GM23338 (cell line): ENCODE measurements at regions not wholly inside any gene's neighbourhood (a gene's known extent, or its start where the extent isn't known, plus 50 kb on each side); places are given as distances from the start of the nearest gene placed in this dataset.

Experiments used
- ATAC-seq: fragments of 200-7000 bp; cut with Tn5 transposase; 3 replicates; pipeline ENCODE4 v1.9.1; 2020
- DNase-seq: peaks from one replicate; pipeline ENCODE4 v3.0.0-alpha.2; 2015; ENCODE audit warnings: low spot score
- H2AFZ ChIP-seq: fragments of 200-600 bp; sonication (generic); 2 replicates; pipeline ENCODE4 v1.8.0; 2016; ENCODE audit warnings: antibody characterized with exemption, mild to moderate bottlenecking, moderate library complexity
- H3F3A ChIP-seq: fragments of 200-600 bp; sonication (generic); replicated peaks from 2 replicates; pipeline ENCODE4 v1.8.0; 2017; ENCODE audit warnings: antibody characterized with exemption, mixed run types, low read depth
- H3K27ac ChIP-seq: fragments of 200-600 bp; sonication (generic); 2 replicates; pipeline ENCODE4 v1.6.1; 2016; ENCODE audit warnings: low read depth
- H3K27me3 ChIP-seq: fragments of 200-600 bp; sonication (generic); 2 replicates; pipeline ENCODE4 v1.8.0; 2016; ENCODE audit warnings: mild to moderate bottlenecking, mixed run types, moderate library complexity; ENCODE audit not compliant: insufficient read depth
- H3K36me3 ChIP-seq: fragments of 200-600 bp; sonication (generic); 2 replicates; pipeline ENCODE4 v1.8.0; 2016; ENCODE audit warnings: mild to moderate bottlenecking; ENCODE audit not compliant: insufficient read depth
- H3K4me1 ChIP-seq: fragments of 200-600 bp; sonication (generic); 2 replicates; pipeline ENCODE4 v1.8.0; 2016; ENCODE audit warnings: mild to moderate bottlenecking, moderate library complexity; ENCODE audit not compliant: insufficient read depth
- H3K4me2 ChIP-seq: fragments of 200-600 bp; sonication (generic); 2 replicates; pipeline ENCODE4 v1.7.1; 2017; ENCODE audit warnings: mixed run types
- H3K4me3 ChIP-seq: fragments of 200-600 bp; sonication (generic); 2 replicates; pipeline ENCODE4 v1.6.1; 2016; ENCODE audit warnings: mixed run types
- H3K79me2 ChIP-seq: fragments of 200-600 bp; sonication (generic); replicated peaks from 2 replicates; pipeline ENCODE4 v1.8.0; 2017; ENCODE audit warnings: mild to moderate bottlenecking; ENCODE audit not compliant: insufficient read depth
- H3K9me2 ChIP-seq: fragments of 200-600 bp; sonication (generic); 2 replicates; pipeline ENCODE4 v1.8.0; 2017; ENCODE audit not compliant: insufficient read depth
- H4K20me1 ChIP-seq: fragments of 200-600 bp; sonication (generic); replicated peaks from 2 replicates; pipeline ENCODE4 v1.8.0; 2017; ENCODE audit warnings: mild to moderate bottlenecking; ENCODE audit not compliant: insufficient read depth
- H3K27ac Mint-ChIP-seq: 2 replicates; pipeline ENCODE4 v1.8.0; 2020; ENCODE audit warnings: inconsistent platforms, mild to moderate bottlenecking, moderate library complexity, mixed read lengths
- H3K27me3 Mint-ChIP-seq: 3 replicates; pipeline ENCODE4 v1.8.0; 2022; ENCODE audit warnings: low read depth, mild to moderate bottlenecking, moderate library complexity, mixed read lengths, inconsistent platforms; ENCODE audit not compliant: insufficient read depth, poor library complexity
- H3K36me3 Mint-ChIP-seq: 3 replicates; pipeline ENCODE4 v1.8.0; 2021; ENCODE audit warnings: low read depth, mild to moderate bottlenecking, inconsistent platforms, moderate library complexity, mixed read lengths
- H3K4me1 Mint-ChIP-seq: 3 replicates; pipeline ENCODE4 v1.8.0; 2020; ENCODE audit warnings: mild to moderate bottlenecking, inconsistent platforms, mixed read lengths
- H3K4me3 Mint-ChIP-seq: 3 replicates; pipeline ENCODE4 v1.8.0; 2021; ENCODE audit warnings: moderate library complexity, mild to moderate bottlenecking, inconsistent platforms, mixed read lengths
- H3K9me3 Mint-ChIP-seq: 3 replicates; pipeline ENCODE4 v1.8.0; 2020; ENCODE audit warnings: moderate library complexity, mild to moderate bottlenecking, inconsistent platforms, mixed read lengths
- CREB1 ChIP-seq: fragments of 250-450 bp; sonication (Bioruptor Pico); IDR thresholded peaks from 2 replicates; pipeline ENCODE4 v1.5.0; 2020; ENCODE audit warnings: low read depth, mild to moderate bottlenecking, moderate library complexity
- CTCF ChIP-seq, 2 experiments: fragments of 200-600 bp in 1 of 2; sonication (generic) in 1 of 2; conservative IDR thresholded peaks; 2 replicates each; pipeline versions ENCODE4 v1.5.1 to v1.6.1; 2016 to 2017; ENCODE audit warnings: antibody characterized with exemption in 2 of 2, low read depth in 2 of 2, mild to moderate bottlenecking in 2 of 2, moderate library complexity in 1 of 2
- EZH2 ChIP-seq: fragments of 200-600 bp; sonication (generic); IDR thresholded peaks from one replicate; pipeline ENCODE4 v1.8.0; 2017; ENCODE audit warnings: antibody characterized with exemption, mild to moderate bottlenecking, low read depth; ENCODE audit not compliant: unreplicated experiment
- EZH2phosphoT487 ChIP-seq: fragments of 200-600 bp; sonication (generic); IDR thresholded peaks from one replicate; pipeline ENCODE4 v1.8.1; 2018; ENCODE audit warnings: antibody characterized with exemption; ENCODE audit not compliant: unreplicated experiment
- JUNB ChIP-seq: IDR thresholded peaks from one replicate; pipeline ENCODE4 v1.6.1; 2016; ENCODE audit warnings: antibody characterized with exemption; ENCODE audit not compliant: unreplicated experiment
- POLR2AphosphoS5 ChIP-seq: IDR thresholded peaks from 2 replicates; pipeline ENCODE4 v1.6.1; 2016; ENCODE audit warnings: antibody characterized with exemption, low read depth
- REST ChIP-seq: IDR thresholded peaks from one replicate; pipeline ENCODE4 v1.6.1; 2018; ENCODE audit warnings: antibody characterized with exemption; ENCODE audit not compliant: unreplicated experiment
- STAT1 ChIP-seq: IDR thresholded peaks from one replicate; pipeline ENCODE4 v1.6.1; 2016; ENCODE audit warnings: antibody characterized with exemption; ENCODE audit not compliant: unreplicated experiment
- ZNF114 ChIP-seq: fragments of 250-450 bp; sonication (Bioruptor Pico); IDR thresholded peaks from 2 replicates; pipeline ENCODE4 v1.5.0; 2020; ENCODE audit warnings: mild to moderate bottlenecking, moderate library complexity
- ZNF331 ChIP-seq: fragments of 250-450 bp; sonication (Bioruptor Pico); IDR thresholded peaks from 2 replicates; pipeline ENCODE4 v1.5.0; 2020; ENCODE audit warnings: low read depth, mild to moderate bottlenecking, moderate library complexity
- ZNF462 ChIP-seq: fragments of 250-450 bp; sonication (Bioruptor Pico); IDR thresholded peaks from 2 replicates; pipeline ENCODE4 v1.5.0; 2020; ENCODE audit warnings: mild to moderate bottlenecking, moderate library complexity

GRCh38 chr4:133910165-133910564, 291.4 kb downstream of the PABPC4L start:
- Histone ChIP-seq H3F3A (no peaks in the 10 kb centered on the region), H3K27me3 (no peaks in the 10 kb centered on the region), H2AFZ (no peak overlapping the region), H3K4me2 (no peak overlapping the region), H3K36me3 (no peaks in the 10 kb centered on the region), H3K79me2 (no peaks in the 10 kb centered on the region), H3K4me3 (no peak overlapping the region), H3K4me1 (no peaks in the 10 kb centered on the region), H3K9me2 (no peaks in the 10 kb centered on the region; the same call in 1 of the 2 replicates), H3K27ac (no peak overlapping the region), H4K20me1 (no peaks in the 10 kb centered on the region)
- Mint-ChIP-seq H3K4me3 (no peak overlapping the region), H3K27me3 (peaks cover 8% of the 10 kb centered on the region), H3K27ac (no peak overlapping the region), H3K36me3 (peaks cover 9% of the 10 kb centered on the region; the same call in 1 of the 3 replicates), H3K4me1 (no peaks in the 10 kb centered on the region), H3K9me3 (peaks cover 23% of the 10 kb centered on the region)
- DNase-seq (no peak), ATAC-seq (no peak)
- TF ChIP-seq EZH2: no peak
- TF ChIP-seq ZNF114 (CRISPR knock-in tag): no peak
- no peak for TF ChIP-seq CREB1 (CRISPR knock-in tag)
- no peak for TF ChIP-seq REST
- TF ChIP-seq EZH2phosphoT487: no peak

GRCh38 chr4:133903029-133903428, 298.6 kb downstream of the PABPC4L start:
- Histone ChIP-seq H3K9me2 (no peaks in the 10 kb centered on the region), H3K4me3 (no peak overlapping the region), H3K36me3 (no peaks in the 10 kb centered on the region), H3K27ac (no peak overlapping the region), H3K79me2 (no peaks in the 10 kb centered on the region), H3F3A (no peaks in the 10 kb centered on the region), H3K27me3 (no peaks in the 10 kb centered on the region), H3K4me1 (no peaks in the 10 kb centered on the region), H2AFZ (no peak overlapping the region), H3K4me2 (no peak overlapping the region), H4K20me1 (no peaks in the 10 kb centered on the region)
- no peaks in the 10 kb centered on the region for H3K27me3 Mint-ChIP-seq
- H3K36me3 Mint-ChIP-seq: no peaks in the 10 kb centered on the region
- peaks cover 3% of the 10 kb centered on the region; the same call in 2 of the 3 replicates for H3K4me1 Mint-ChIP-seq
- no peak for DNase-seq
- H3K4me3 Mint-ChIP-seq: no peak overlapping the region
- ATAC-seq: no peak
- no peak overlapping the region for H3K27ac Mint-ChIP-seq
- 0 out of 3 replicates have a peak, but pooled peaks cover under 1% of the 10 kb centered on the region for H3K9me3 Mint-ChIP-seq
- TF ChIP-seq EZH2phosphoT487 (no peak), CTCF (conservative IDR thresholded peaks at IDR 0.05; ENCODE audit: low read depth in 2 of 2) (no peak), ZNF114 (CRISPR knock-in tag) (no peak), JUNB (no peak), CREB1 (CRISPR knock-in tag) (no peak), ZNF462 (CRISPR knock-in tag) (no peak), EZH2 (no peak), STAT1 (no peak), POLR2AphosphoS5 (no peak), ZNF331 (CRISPR knock-in tag) (no peak)
